ENCODE measurements at regions not wholly inside any gene's neighbourhood (a gene's known extent, or its start where the extent isn't known, plus 50 kb on each side); places are given as distances from the start of the nearest gene placed in this dataset.

- no peaks in the 10 kb centered on the region; the same call in 2 of the 3 replicates for H3K9me3 Mint-ChIP-seq
- H2AFZ ChIP-seq, result no peak overlapping the region
- peaks cover 10% of the 10 kb centered on the region for H3K27me3 Mint-ChIP-seq (ENCODE audit: insufficient read depth, low read depth, poor library complexity)
- no peaks in the 10 kb centered on the region for H3F3A ChIP-seq (replicated peaks; ENCODE audit: low read depth)
- no peak for ATAC-seq
- H4K20me1 ChIP-seq (replicated peaks; ENCODE audit: insufficient read depth), result no peaks in the 10 kb centered on the region
- H3K4me1 Mint-ChIP-seq, result peaks cover 9% of the 10 kb centered on the region
- H3K36me3 ChIP-seq (ENCODE audit: insufficient read depth), result no peaks in the 10 kb centered on the region
- no peaks in the 10 kb centered on the region for H3K79me2 ChIP-seq (replicated peaks; ENCODE audit: insufficient read depth)
- no peak overlapping the region for H3K4me3 ChIP-seq
- H3K27ac ChIP-seq (ENCODE audit: low read depth), result no peak overlapping the region
- no peak for TF ChIP-seq EZH2 (IDR thresholded peaks at IDR 0.05; ENCODE audit: low read depth, unreplicated experiment)
- TF ChIP-seq ZNF462 (CRISPR knock-in tag; IDR thresholded peaks at IDR 0.05), result no peak
- no peak for DNase-seq (ENCODE audit: low spot score)
- H3K4me1 ChIP-seq (ENCODE audit: insufficient read depth), result no peaks in the 10 kb centered on the region
- H3K9me2 ChIP-seq (ENCODE audit: insufficient read depth), result 0 out of 2 replicates have a peak, but pooled peaks cover 7% of the 10 kb centered on the region
- H3K36me3 Mint-ChIP-seq (ENCODE audit: low read depth), result no peaks in the 10 kb centered on the region
- no peak overlapping the region for H3K4me2 ChIP-seq
- no peaks in the 10 kb centered on the region for H3K27me3 ChIP-seq (ENCODE audit: insufficient read depth)
- H3K27ac Mint-ChIP-seq, result no peak overlapping the region
- no peak overlapping the region for H3K4me3 Mint-ChIP-seq
Observed at GRCh38 chr5:73254642-73255041, 81.6 kb downstream of the TMEM174 start.

- Histone ChIP-seq H4K20me1 (replicated peaks; ENCODE audit: insufficient read depth) (no peaks in the 10 kb centered on the region), H2AFZ (no peak overlapping the region), H3K4me1 (ENCODE audit: insufficient read depth) (no peaks in the 10 kb centered on the region), H3K79me2 (replicated peaks; ENCODE audit: insufficient read depth) (no peaks in the 10 kb centered on the region), H3K36me3 (ENCODE audit: insufficient read depth) (no peaks in the 10 kb centered on the region), H3K4me3 (no peak overlapping the region), H3F3A (replicated peaks; ENCODE audit: low read depth) (no peaks in the 10 kb centered on the region), H3K27ac (ENCODE audit: low read depth) (no peak overlapping the region), H3K27me3 (ENCODE audit: insufficient read depth) (no peaks in the 10 kb centered on the region), H3K4me2 (no peak overlapping the region), H3K9me2 (ENCODE audit: insufficient read depth) (no peaks in the 10 kb centered on the region)
- Mint-ChIP-seq H3K4me1 (peaks cover 9% of the 10 kb centered on the region), H3K36me3 (ENCODE audit: low read depth) (no peaks in the 10 kb centered on the region), H3K27ac (no peak overlapping the region), H3K9me3 (no peaks in the 10 kb centered on the region; the same call in 2 of the 3 replicates), H3K4me3 (no peak overlapping the region), H3K27me3 (ENCODE audit: insufficient read depth, low read depth, poor library complexity) (peaks cover 6% of the 10 kb centered on the region)
- DNase-seq (ENCODE audit: low spot score) (no peak), ATAC-seq (no peak)
- TF ChIP-seq POLR2AphosphoS5 (IDR thresholded peaks at IDR 0.05; ENCODE audit: low read depth), result no peak
- no peak for TF ChIP-seq REST (IDR thresholded peaks at IDR 0.05; ENCODE audit: unreplicated experiment)
Observed at GRCh38 chr5:73253047-73253660, 80.2 kb downstream of the TMEM174 start.
